Gastroesophageal sphincter (tissue), 3 donors: ENCODE measurements at regions not wholly inside any gene's neighbourhood (a gene's known extent, or its start where the extent isn't known, plus 50 kb on each side); places are given as distances from the start of the nearest gene placed in this dataset.

ENCODE experiments used
- CTCF ChIP-seq, 4 experiments: fragments of 200-600 bp in 2 of 4; fragments of 450-650 bp in 2 of 4; sonication (generic) in 1 of 4; IDR thresholded peaks; one replicate each; pipeline ENCODE4 v1.5.1; 2017 to 2019; ENCODE audit warnings: antibody characterized with exemption in 4 of 4, mild to moderate bottlenecking in 2 of 4, moderate library complexity in 2 of 4
- POLR2AphosphoS5 ChIP-seq: sonication (generic); formaldehyde crosslinking; IDR thresholded peaks from one replicate; pipeline ENCODE4 v1.6.1; 2017; ENCODE audit warnings: antibody characterized with exemption

GRCh38 chr7:121510858-121511482 lies 114.9 kb upstream of the FAM3C start:
- TF ChIP-seq CTCF (IDR thresholded peaks at IDR 0.05) (no peak), POLR2AphosphoS5 (no peak)
